AG20443 (cell line): ENCODE measurements at regions not wholly inside any gene's neighbourhood (a gene's known extent, or its start where the extent isn't known, plus 50 kb on each side); places are given as distances from the start of the nearest gene placed in this dataset.

Source experiments
- DNase-seq: peaks from one replicate; pipeline ENCODE4 v3.0.0; 2012; ENCODE audit warnings: low spot score, mixed read lengths

- no peak for DNase-seq
These were observed 135.0 kb upstream of the SMIM23 start for GRCh38 chr5:171650597-171650996.

GRCh38 chr5:171651102-171651501, 134.5 kb upstream of the SMIM23 start:
- DNase-seq = no peak

GRCh38 chr5:171654881-171655280, 130.7 kb upstream of the SMIM23 start:
- no peak for DNase-seq

- DNase-seq = no peak
These were observed 128.1 kb upstream of the SMIM23 start for GRCh38 chr5:171657473-171657872.

DNA sequence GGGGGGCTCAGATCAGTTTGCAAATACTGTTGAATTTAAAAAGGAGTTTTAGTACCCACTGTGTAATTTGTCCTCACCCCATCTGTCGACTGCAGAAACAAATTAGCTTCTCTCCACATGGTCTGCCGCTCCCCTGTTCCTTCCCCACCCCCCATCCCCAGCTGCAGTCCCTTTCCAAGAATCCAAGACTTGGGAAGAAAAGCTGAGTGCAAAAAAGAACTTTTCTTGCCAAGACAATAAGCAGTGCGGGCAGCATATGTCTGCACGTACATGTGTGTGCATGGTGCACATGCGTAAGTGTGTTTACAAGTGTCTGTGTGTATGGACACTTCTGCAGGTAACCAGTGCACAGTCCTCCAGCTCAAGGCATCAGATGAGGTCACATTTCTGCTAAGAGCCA, 125.7 kb upstream of the SMIM23 start:
- DNase-seq = no peak

GRCh38 chr5:171660434-171660833, 125.2 kb upstream of the SMIM23 start:
- DNase-seq = no peak

DNA sequence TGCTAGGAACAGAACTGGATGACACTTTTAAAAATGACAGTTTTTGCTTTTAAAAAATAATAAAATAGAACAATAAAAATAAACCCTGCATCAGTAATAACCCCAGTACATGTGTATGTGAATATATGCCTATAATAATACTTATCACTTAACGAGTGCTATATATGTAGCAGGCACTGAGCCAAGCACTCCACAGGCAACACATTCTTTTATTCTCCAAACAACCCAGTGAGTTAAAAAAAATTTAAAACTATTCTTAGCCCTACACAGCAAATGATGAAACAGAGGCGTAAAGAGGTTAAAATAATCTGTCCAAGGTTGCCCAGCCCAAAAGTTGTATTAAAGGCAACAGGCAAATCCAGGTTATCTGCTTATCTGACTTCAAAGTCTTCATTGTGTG, 124.5 kb upstream of the SMIM23 start:
- no peak for DNase-seq

DNA sequence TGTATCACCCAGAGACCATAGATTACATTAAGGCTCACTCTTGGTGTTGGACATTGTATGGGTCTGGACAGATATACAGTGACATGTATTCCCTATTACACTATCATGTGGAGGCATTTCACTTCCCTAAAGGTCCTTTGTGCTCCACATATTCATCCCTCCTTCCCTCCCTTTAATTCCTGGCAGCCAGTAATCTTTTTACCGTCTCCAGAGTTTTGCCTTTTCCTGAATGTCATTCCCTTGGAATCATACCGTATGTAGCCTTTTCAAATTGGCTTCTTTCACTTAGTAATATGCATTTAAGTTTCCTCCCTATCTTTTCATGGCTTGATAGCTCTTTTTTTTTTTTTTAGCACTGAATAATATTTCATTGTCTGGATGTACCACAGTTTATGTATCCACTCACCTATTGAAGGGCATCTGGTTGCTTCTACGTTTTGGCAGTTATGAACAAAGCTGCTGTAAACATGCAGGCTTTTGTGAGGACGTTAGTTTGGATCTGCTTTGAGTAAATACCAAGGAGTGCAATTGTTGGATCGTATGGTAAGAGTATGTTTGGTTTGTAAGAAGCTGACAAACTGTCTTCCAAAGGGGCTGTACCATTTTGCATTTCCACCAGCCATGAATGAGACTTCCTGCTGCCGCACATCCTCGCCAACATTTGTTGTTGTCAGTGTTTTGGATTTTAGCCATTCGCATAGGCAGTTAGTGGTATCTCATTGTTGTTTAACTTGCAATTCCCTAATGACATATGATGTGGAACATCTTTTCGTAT, 122.1 kb upstream of the SMIM23 start:
- DNase-seq = no peak

DNA sequence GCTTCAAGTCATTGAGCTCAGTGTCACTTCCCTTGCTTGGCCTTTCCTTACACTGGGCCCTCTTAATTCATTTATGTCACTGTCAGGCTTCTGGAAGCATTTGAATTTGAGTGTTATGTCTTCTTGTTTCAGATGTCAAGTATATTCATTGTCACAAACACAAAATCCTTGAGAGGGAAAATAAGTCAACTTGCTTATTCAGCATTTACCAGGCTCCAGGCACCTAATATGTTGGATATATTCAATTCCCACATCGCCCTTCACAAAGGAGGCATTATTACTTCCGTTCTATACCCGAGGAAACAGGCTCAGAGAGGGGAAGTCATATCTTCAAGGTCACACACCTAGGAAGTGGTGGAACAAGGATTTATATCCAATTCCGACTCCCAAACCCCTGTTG, 121.1 kb upstream of the SMIM23 start:
- DNase-seq = no peak

DNA sequence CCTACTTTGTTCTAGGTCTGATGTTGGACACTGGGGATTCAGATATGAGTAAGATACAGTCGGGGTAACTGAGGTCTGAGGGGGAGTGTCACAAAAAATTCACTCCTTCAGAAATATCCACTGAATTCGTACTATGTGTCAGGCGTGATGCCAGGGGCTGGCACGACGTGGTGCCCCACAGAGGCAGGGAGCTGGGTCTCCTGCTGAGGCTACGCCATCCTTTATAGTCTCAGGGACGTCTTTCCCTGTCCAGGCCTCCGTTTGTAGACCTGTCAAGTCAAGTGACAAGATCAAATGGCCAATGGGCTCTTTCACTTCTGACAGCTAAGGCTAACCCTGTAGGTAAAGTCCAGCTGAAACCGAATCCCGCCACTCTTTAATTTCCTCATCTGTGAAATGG, 118.8 kb upstream of the SMIM23 start:
- DNase-seq = no peak

DNA sequence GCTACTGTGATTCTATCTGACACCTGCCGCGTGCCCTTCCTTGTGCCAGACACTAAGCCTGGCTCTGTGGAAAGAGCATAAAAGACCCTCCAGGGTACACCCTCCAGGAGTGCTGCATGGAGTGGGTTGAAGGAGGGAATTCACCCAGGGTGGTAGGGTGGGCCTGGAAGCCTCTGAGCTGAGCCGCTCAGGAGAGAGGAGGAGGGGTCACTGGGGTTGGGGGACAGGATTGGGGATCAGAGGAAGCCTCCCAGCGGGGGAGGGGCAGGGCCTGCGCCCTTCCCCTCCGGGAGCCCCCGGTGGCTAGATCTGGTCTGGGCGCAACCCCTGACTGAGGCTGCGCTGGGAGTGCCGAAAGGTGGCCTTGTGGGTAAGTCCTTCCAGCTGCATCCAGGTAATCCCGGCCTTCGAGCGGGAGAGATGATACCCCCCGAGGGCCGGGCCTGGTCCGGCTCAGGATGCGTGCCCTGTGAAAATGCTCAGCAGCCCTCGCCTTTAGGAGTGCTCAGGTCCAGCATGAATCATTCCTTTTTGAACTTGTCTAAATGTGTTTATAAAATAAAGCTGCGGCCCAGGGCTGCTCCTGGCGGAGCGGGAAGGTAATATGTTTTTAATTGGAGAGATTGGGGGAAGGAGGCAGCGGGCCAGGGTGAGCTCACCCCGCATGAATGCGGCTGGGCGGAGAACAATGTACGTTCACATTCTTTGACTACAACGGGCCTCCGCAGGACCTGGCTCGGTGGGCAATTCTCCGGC, 118.1 kb upstream of the SMIM23 start:
- peak; percentile 94 for DNase-seq

- DNase-seq = no peak
These were observed 117.6 kb upstream of the SMIM23 start for GRCh38 chr5:171668097-171668412.

DNA sequence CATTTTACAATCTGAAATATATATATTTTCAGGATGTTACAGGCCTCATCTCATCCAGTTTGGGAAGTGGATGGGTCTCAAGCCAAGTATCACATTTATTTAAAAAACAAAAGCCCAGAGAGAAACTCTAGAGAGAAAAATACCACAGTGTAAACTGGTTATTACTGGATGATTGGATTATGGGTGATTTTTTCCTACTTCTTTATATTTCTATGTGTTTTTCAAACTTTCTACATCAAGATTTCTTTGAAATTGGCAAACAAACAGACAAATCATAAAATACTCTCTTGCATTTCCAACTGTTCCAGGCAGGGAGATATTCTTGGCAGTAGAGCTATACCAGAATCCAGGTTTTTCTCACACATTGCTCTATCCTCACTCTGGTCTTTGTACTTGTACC, 116.0 kb upstream of the SMIM23 start:
- DNase-seq = no peak

DNA sequence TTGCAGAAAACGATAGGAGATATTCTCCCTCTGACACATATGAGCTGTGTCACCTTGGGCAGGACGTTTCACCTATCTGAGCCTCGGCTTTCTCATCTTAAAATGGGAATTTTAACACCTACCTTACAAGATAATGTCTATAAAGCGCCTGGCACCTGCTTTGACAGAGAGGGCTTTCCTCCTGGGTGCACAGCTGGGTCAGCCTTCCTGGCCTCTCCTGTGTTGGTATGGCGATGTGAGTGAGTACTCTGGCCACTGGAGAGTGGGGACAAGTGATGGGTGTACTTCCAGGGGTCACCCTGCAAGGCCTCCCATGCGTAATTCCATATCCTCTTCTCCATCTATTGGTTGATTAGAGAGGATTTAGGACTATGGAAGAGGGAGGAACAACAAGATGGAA, 113.1 kb upstream of the SMIM23 start:
- DNase-seq = no peak

DNA sequence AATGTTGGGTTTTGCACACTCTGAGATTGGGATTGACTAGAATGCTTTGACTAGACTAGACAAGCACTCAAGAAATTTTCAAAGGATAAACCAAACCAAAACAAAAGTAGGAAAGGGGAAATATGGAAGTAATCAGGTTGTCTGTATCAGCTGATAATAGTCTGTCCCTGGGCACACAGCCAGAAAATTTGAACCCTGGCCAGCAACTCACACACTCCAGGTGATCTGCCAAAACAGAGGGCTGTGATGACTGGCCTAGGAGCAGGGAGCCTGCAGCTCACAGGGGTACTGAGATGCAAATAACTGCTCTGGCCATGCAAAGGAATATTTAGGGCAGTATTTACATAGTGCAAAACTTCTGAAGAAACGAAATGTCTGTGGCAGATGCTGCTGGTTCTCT, 112.3 kb upstream of the SMIM23 start:
- DNase-seq = no peak

DNA sequence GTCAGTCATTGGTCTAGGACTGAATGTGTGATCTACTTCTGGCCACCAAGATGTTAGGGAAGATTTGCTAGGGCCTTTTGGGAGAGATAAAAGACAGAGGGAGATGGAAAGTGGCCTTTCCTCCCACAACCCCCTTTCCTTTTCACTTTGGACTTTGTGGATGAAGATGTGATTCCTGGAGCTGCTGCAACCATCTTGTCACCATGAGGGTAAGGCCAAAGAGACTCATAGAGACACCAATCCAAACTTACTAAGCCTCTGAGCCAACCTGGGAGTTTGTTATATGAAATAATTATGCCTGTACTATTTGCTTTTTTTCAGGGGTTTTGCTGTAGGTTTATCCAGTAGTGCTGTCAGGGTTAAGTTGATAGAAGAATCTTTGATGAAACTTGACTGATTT, 111.8 kb upstream of the SMIM23 start:
- DNase-seq = no peak

- DNase-seq = no peak
These were observed 110.1 kb upstream of the SMIM23 start for GRCh38 chr5:171675511-171675910.

DNA sequence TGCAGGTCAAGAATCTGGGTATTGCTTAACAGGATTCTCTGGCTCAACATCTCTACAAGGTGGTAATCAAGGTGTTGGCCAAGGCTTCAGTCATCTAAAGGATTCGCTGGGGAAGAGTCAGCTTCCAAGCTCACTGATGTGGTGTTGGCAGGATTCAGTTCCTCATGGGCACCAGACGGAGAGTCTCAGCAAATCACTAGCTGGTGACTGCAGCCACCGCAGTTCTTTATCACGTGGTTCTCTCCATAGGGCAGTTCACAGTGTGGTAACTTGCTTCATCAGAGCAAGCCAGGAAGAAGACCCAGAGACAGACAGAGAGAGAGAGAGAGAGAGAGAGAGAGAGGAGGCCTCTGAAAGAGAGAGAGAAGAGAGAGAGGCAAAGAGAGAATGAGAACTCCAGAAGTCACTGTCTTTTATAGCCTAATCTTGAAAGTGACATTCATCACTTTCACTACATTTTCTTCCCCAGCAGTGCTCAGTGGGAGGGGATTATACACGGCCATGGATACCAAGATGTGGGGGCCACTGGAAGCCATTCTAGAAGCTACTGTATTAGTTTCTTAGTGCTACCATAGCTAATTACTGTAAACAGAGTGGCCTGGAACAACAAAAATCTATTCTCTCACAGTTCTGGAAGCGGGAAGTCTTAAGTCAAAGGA, 109.2 kb upstream of the SMIM23 start:
- DNase-seq = no peak

DNA sequence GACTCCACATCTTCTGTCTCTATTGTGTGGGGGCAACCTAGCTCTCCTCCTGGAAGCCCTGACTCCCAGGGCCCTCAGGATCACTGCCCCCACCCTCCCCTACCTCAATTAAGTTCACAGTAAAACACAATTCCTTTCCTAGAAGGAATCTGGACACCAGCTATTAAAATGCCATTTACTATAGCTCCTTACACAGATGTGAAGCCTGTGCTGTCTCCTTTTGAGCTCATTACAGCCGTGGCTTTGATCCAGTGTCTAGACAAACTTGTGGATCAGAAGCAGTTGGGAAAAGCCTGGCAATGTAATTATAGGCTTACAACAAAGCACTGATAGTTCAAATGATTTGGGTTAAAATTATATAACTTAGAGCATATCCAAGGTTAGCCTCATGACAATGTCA, 107.0 kb upstream of the SMIM23 start:
- DNase-seq = no peak

DNA sequence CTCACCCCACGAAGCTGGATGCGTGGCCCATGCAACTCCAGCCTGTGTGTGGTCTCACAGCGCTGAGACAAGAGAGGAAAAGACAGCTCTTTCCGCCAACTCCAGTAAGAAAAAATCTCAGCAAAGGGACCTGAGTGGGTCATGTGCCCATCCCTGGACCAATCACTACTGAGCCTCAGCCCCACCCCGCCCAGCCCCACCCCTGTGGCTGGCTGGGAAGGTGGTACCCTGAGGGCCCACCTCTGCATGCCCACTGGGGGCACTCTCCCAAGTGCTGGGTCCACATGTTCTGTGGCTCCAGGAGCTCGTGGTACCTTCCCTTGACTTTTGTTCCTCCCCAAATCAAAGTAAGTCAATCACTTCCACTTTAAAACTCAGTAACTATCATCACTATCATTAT, 105.1 kb upstream of the SMIM23 start:
- DNase-seq = no peak

DNA sequence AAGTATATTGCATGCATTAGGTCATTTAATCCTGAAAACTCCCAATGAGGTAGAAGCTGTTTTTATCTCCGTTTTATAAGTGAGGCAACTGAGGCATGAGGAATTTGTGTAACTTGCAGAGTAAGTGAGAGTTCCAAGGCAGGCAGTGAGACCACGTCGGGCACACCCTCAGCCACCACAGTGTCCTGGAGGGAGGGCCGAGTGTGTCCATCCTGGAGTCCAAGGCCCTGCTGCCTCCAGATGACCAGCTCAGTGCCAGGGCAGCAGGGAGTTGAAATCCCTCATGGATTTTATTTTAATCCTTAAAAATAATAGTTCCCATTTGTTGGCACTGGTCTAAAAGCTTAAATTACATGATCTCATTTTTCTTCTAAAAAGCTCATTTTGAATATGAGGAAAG, 104.6 kb upstream of the SMIM23 start:
- DNase-seq = no peak

- DNase-seq = peak; percentile 26
These were observed 103.9 kb upstream of the SMIM23 start for GRCh38 chr5:171681677-171682076.

- no peak for DNase-seq
These were observed 102.8 kb upstream of the SMIM23 start for GRCh38 chr5:171682801-171683200.
